ENCODE measurements at regions not wholly inside any gene's neighbourhood (a gene's known extent, or its start where the extent isn't known, plus 50 kb on each side); places are given as distances from the start of the nearest gene placed in this dataset.

GRCh38 chr1:62953633-62954032 lies 169.7 kb downstream of the ATG4C start:
- H3K4me1 ChIP-seq (ENCODE audit: low read depth, poor library complexity, severe bottlenecking): no peaks in the 10 kb centered on the region
- H3K4me2 ChIP-seq: no peak overlapping the region
- H2AFZ ChIP-seq (ENCODE audit: low read depth): no peak overlapping the region
- H3K9ac ChIP-seq: no peak overlapping the region
- H3K36me3 ChIP-seq (ENCODE audit: insufficient read depth): no peaks in the 10 kb centered on the region
- no peaks in the 10 kb centered on the region for H3K79me2 ChIP-seq (ENCODE audit: insufficient read depth, low read depth)
- H3K27me3 ChIP-seq (ENCODE audit: insufficient read depth, low read depth): no peaks in the 10 kb centered on the region
- no peak overlapping the region for H3K27ac ChIP-seq
- no peaks in the 10 kb centered on the region for H4K20me1 ChIP-seq (ENCODE audit: insufficient read depth)
- TF ChIP-seq CTCF (conservative IDR thresholded peaks at IDR 0.05; ENCODE audit: low read depth, low read length): no peak
- H3K4me3 ChIP-seq (IDR thresholded peaks at IDR 0.05; ENCODE audit: insufficient read depth, low read depth, low read length): no peak overlapping the region

- Histone ChIP-seq H3K27ac (no peak overlapping the region), H3K36me3 (ENCODE audit: insufficient read depth) (no peaks in the 10 kb centered on the region), H3K4me3 (IDR thresholded peaks at IDR 0.05; ENCODE audit: insufficient read depth, low read depth, low read length) (no peak overlapping the region), H3K27me3 (ENCODE audit: insufficient read depth, low read depth) (no peaks in the 10 kb centered on the region), H3K4me2 (no peak overlapping the region), H4K20me1 (ENCODE audit: insufficient read depth) (no peaks in the 10 kb centered on the region), H3K9ac (no peak overlapping the region), H3K79me2 (ENCODE audit: insufficient read depth, low read depth) (no peaks in the 10 kb centered on the region), H3K4me1 (ENCODE audit: low read depth, poor library complexity, severe bottlenecking) (no peaks in the 10 kb centered on the region), H2AFZ (ENCODE audit: low read depth) (no peak overlapping the region)
- TF ChIP-seq CTCF (conservative IDR thresholded peaks at IDR 0.05; ENCODE audit: low read depth, low read length): no peak
These were observed 170.8 kb downstream of the ATG4C start for GRCh38 chr1:62954758-62955157.

GRCh38 chr1:62955666-62956065 lies 171.7 kb downstream of the ATG4C start:
- Histone ChIP-seq H3K9ac (no peak overlapping the region), H3K4me1 (ENCODE audit: low read depth, poor library complexity, severe bottlenecking) (no peaks in the 10 kb centered on the region), H3K79me2 (ENCODE audit: insufficient read depth, low read depth) (no peaks in the 10 kb centered on the region), H3K4me3 (IDR thresholded peaks at IDR 0.05; ENCODE audit: insufficient read depth, low read depth, low read length) (no peak overlapping the region), H2AFZ (ENCODE audit: low read depth) (no peak overlapping the region), H3K36me3 (ENCODE audit: insufficient read depth) (no peaks in the 10 kb centered on the region), H3K4me2 (no peak overlapping the region), H3K27ac (no peak overlapping the region), H4K20me1 (ENCODE audit: insufficient read depth) (no peaks in the 10 kb centered on the region), H3K27me3 (ENCODE audit: insufficient read depth, low read depth) (no peaks in the 10 kb centered on the region)
- no peak for TF ChIP-seq CTCF (conservative IDR thresholded peaks at IDR 0.05; ENCODE audit: low read depth, low read length)

GRCh38 chr1:62962014-62962812 lies 178.3 kb downstream of the ATG4C start:
- Histone ChIP-seq H3K27me3 (ENCODE audit: insufficient read depth, low read depth) (no peaks in the 10 kb centered on the region), H3K79me2 (ENCODE audit: insufficient read depth, low read depth) (no peaks in the 10 kb centered on the region), H3K4me2 (no peak overlapping the region), H3K36me3 (ENCODE audit: insufficient read depth) (no peaks in the 10 kb centered on the region), H2AFZ (ENCODE audit: low read depth) (no peak overlapping the region), H3K27ac (no peak overlapping the region), H3K9ac (no peak overlapping the region), H3K4me3 (IDR thresholded peaks at IDR 0.05; ENCODE audit: insufficient read depth, low read depth, low read length) (no peak overlapping the region), H3K4me1 (ENCODE audit: low read depth, poor library complexity, severe bottlenecking) (no peaks in the 10 kb centered on the region), H4K20me1 (ENCODE audit: insufficient read depth) (no peaks in the 10 kb centered on the region)
- TF ChIP-seq CTCF (conservative IDR thresholded peaks at IDR 0.05; ENCODE audit: low read depth, low read length): no peak

Measured in KMS-11 (cell line).